Upper lobe of left lung (tissue), 4 donors: ENCODE measurements at regions not wholly inside any gene's neighbourhood (a gene's known extent, or its start where the extent isn't known, plus 50 kb on each side); places are given as distances from the start of the nearest gene placed in this dataset.

Experiments used
- EP300 ChIP-seq, 4 donors: sonication (generic); formaldehyde crosslinking; IDR thresholded peaks; one replicate each; pipeline ENCODE4 v1.5.1; 2017; ENCODE audit warnings: antibody characterized with exemption in 4 of 4, control low read depth in 2 of 4
- POLR2A ChIP-seq, 4 donors: fragments of 450-650 bp; IDR thresholded peaks; one replicate each; pipeline ENCODE4 v1.5.1; 2016 to 2017; ENCODE audit warnings: antibody characterized with exemption in 4 of 4, mild to moderate bottlenecking in 2 of 4
- POLR2AphosphoS5 ChIP-seq, 2 donors: sonication (generic); formaldehyde crosslinking; IDR thresholded peaks; one replicate each; pipeline ENCODE4 v1.5.1; 2017; ENCODE audit warnings: antibody characterized with exemption in 2 of 2
- TF ChIP-seq, protein P1 (sequence below), 6 experiments: fragments of 450-650 bp in 4 of 6; fragments of 200-600 bp in 2 of 6; sonication (generic) in 2 of 6; IDR thresholded peaks; one replicate each; pipeline ENCODE4 v1.5.1; 2016 to 2019; ENCODE audit warnings: antibody characterized with exemption in 6 of 6

DNA sequence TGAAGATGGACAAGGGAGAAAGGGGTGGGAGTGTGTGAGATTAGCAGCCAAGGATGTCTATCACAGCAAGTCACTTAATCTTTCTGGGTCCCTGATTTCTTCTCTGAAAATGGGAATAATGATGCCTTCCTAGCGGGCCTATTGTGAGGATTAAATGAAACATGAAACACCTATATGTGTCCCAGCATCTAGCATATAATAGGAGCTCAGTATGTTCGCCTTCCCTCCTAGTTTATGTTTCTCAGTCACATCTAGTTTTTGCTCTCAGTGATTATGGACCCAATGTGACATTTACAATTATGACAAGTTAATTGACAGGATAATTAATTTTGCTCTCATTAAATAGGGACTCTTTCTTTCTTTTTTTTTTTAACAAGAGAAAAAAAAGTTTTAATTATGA, 252.9 kb downstream of the SNX13 start:
- TF ChIP-seq, protein P1, sequence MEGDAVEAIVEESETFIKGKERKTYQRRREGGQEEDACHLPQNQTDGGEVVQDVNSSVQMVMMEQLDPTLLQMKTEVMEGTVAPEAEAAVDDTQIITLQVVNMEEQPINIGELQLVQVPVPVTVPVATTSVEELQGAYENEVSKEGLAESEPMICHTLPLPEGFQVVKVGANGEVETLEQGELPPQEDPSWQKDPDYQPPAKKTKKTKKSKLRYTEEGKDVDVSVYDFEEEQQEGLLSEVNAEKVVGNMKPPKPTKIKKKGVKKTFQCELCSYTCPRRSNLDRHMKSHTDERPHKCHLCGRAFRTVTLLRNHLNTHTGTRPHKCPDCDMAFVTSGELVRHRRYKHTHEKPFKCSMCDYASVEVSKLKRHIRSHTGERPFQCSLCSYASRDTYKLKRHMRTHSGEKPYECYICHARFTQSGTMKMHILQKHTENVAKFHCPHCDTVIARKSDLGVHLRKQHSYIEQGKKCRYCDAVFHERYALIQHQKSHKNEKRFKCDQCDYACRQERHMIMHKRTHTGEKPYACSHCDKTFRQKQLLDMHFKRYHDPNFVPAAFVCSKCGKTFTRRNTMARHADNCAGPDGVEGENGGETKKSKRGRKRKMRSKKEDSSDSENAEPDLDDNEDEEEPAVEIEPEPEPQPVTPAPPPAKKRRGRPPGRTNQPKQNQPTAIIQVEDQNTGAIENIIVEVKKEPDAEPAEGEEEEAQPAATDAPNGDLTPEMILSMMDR (IDR thresholded peaks at IDR 0.05): no peak
- TF ChIP-seq POLR2A (IDR thresholded peaks at IDR 0.05) (no peak), POLR2AphosphoS5 (IDR thresholded peaks at IDR 0.05) (no peak), EP300 (IDR thresholded peaks at IDR 0.05) (no peak)
